Neural cell (in vitro differentiated cells): ENCODE measurements at regions not wholly inside any gene's neighbourhood (a gene's known extent, or its start where the extent isn't known, plus 50 kb on each side); places are given as distances from the start of the nearest gene placed in this dataset.

ENCODE experiments used
- MXI1 ChIP-seq: fragments of 450-650 bp; conservative IDR thresholded peaks from 2 replicates; pipeline ENCODE4 v1.6.1; 2014; ENCODE audit warnings: antibody characterized with exemption, mild to moderate bottlenecking; ENCODE audit not compliant: poor library complexity, severe bottlenecking
- RAD21 ChIP-seq: fragments of 450-650 bp; conservative IDR thresholded peaks from 2 replicates; pipeline ENCODE4 v1.6.1; 2014; ENCODE audit warnings: antibody characterized with exemption, mild to moderate bottlenecking, moderate library complexity
- SMC3 ChIP-seq: fragments of 450-650 bp; conservative IDR thresholded peaks from 2 replicates; pipeline ENCODE4 v1.6.1; 2014; ENCODE audit warnings: antibody characterized with exemption, mild to moderate bottlenecking, moderate library complexity; ENCODE audit not compliant: poor library complexity
- TF ChIP-seq, protein P1 (sequence below): fragments of 450-650 bp; IDR thresholded peaks from 2 replicates; pipeline ENCODE4 v1.5.1; 2014; ENCODE audit warnings: antibody characterized with exemption, mild to moderate bottlenecking, moderate library complexity; ENCODE audit not compliant: poor library complexity, severe bottlenecking
- TF ChIP-seq, protein P2 (sequence below): IDR thresholded peaks from 2 replicates; pipeline ENCODE4 v1.6.1; 2012; ENCODE audit warnings: borderline replicate concordance

DNA sequence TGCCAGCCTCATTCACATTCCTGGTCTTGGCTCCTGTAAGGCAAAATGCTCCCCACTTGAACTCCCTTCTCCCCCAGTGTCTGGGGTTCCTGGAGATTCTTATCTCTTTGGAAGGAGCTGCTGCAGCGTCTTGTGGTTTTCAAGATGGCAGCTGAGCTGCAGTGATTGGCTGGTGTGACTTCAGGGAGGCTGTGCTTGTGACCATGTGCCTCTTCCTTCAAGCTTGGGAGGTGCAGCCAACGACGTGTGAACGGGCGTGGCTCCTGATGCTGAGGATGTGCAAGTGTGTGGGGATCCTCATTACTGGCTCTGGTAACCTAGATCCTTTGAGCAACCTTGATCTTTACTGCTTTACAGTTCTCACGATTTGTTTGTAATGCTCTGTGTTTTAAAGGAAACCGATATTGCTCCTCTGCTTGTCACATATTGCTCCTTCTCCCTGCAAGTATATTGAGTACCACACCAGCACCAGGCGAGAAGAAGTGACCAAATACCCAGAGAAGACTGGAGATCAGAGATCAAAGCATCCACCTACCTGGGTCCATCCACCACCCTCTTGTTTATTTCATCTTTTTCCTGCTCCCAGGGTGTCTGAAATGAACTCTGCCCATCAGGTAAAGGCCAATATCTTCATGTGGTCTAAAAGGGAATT lies 208.5 kb downstream of the FGF9 start:
- no peak for TF ChIP-seq MXI1
- TF ChIP-seq, protein P1, sequence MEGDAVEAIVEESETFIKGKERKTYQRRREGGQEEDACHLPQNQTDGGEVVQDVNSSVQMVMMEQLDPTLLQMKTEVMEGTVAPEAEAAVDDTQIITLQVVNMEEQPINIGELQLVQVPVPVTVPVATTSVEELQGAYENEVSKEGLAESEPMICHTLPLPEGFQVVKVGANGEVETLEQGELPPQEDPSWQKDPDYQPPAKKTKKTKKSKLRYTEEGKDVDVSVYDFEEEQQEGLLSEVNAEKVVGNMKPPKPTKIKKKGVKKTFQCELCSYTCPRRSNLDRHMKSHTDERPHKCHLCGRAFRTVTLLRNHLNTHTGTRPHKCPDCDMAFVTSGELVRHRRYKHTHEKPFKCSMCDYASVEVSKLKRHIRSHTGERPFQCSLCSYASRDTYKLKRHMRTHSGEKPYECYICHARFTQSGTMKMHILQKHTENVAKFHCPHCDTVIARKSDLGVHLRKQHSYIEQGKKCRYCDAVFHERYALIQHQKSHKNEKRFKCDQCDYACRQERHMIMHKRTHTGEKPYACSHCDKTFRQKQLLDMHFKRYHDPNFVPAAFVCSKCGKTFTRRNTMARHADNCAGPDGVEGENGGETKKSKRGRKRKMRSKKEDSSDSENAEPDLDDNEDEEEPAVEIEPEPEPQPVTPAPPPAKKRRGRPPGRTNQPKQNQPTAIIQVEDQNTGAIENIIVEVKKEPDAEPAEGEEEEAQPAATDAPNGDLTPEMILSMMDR: no peak
- TF ChIP-seq, protein P2, sequence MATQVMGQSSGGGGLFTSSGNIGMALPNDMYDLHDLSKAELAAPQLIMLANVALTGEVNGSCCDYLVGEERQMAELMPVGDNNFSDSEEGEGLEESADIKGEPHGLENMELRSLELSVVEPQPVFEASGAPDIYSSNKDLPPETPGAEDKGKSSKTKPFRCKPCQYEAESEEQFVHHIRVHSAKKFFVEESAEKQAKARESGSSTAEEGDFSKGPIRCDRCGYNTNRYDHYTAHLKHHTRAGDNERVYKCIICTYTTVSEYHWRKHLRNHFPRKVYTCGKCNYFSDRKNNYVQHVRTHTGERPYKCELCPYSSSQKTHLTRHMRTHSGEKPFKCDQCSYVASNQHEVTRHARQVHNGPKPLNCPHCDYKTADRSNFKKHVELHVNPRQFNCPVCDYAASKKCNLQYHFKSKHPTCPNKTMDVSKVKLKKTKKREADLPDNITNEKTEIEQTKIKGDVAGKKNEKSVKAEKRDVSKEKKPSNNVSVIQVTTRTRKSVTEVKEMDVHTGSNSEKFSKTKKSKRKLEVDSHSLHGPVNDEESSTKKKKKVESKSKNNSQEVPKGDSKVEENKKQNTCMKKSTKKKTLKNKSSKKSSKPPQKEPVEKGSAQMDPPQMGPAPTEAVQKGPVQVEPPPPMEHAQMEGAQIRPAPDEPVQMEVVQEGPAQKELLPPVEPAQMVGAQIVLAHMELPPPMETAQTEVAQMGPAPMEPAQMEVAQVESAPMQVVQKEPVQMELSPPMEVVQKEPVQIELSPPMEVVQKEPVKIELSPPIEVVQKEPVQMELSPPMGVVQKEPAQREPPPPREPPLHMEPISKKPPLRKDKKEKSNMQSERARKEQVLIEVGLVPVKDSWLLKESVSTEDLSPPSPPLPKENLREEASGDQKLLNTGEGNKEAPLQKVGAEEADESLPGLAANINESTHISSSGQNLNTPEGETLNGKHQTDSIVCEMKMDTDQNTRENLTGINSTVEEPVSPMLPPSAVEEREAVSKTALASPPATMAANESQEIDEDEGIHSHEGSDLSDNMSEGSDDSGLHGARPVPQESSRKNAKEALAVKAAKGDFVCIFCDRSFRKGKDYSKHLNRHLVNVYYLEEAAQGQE: no peak
- no peak for TF ChIP-seq SMC3
- no peak for TF ChIP-seq RAD21
